Stimulated activated CD8-positive, alpha-beta memory T cell treated with anti-CD3 and anti-CD28 coated beads, Interleukin-15, amount 100 ng/mL, for 24 hours (primary cell): ENCODE measurements at regions not wholly inside any gene's neighbourhood (a gene's known extent, or its start where the extent isn't known, plus 50 kb on each side); places are given as distances from the start of the nearest gene placed in this dataset.

Experiments used
- DNase-seq: peaks from one replicate; pipeline ENCODE4 v3.0.0-alpha.2; 2020; ENCODE audit warnings: low read depth

DNA sequence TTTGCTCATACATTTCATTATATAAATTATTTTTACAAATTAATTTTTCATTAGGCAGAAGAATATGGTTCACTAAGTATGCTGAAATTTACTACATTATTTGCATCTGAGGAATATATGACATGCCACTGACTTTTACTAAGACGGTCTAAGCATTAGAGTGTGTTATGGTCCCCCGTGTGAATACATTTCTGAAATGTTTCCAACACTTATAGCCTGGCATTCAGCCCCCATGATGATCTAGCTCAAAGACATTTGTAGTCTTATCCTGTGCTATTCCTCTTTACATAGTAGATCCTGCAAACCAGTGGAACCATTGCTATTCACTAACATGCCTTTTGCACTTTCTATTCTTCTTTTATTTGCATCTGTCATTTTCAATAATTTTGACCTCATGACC is 1878.0 kb downstream of the MRPL39 start:
- no peak for DNase-seq

DNA sequence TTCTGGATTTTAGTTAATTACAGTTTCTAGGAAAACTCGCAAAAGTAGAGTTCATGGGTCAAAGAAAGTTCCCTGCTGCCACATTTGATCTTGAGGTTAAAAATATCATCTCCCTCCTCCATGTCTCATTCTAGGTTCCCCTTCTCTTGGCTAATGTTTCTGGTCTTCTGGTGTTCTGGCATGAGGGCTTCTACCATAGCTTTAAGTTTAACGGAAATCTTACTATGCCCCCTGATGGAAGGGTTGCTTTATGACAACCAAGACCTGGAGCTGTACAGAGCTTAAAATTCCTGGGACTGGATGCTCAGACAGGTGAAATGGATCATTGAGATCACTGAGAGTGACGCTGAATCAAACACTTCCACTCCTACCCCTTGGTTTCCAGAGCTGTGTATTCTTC is 1881.7 kb downstream of the MRPL39 start:
- DNase-seq: no peak

DNA sequence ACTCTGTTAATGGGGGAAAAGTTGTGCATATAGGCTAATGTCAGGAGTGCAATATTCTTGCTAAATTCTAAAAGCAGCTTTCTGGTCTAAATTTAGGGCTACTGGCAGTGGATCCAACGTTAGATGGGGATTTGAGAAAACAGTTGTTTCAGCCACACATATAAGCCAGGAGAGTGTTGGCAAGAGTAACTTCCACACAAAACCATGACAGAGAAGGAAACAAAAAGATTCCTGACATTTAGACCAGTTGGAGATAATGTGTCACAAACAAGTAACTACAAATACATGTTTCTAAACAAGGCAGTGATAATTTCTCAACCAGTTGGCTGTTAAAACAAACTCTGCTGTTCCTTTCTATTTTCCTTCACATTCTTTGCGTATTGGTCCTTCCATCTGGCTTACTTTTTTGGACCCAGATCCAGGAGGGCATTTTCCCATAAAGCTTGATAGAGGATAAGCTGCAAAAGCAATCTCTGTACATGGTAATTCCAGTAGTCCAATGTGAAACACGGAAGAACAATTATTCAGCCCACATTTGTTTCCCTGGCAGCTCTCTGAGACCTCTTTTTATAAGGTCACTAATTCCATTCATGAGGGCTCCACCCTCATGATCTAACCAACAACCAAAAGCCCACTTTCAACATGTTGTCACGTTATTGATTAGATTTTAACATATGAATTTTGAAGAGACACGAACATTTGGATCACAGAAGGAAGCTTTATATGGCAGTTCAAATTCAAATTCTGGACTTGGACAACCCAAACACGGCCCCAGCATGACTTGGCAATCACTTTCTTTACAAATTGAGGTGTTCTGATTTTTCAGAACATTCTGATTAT is 1888.6 kb downstream of the MRPL39 start:
- DNase-seq: no peak

DNA sequence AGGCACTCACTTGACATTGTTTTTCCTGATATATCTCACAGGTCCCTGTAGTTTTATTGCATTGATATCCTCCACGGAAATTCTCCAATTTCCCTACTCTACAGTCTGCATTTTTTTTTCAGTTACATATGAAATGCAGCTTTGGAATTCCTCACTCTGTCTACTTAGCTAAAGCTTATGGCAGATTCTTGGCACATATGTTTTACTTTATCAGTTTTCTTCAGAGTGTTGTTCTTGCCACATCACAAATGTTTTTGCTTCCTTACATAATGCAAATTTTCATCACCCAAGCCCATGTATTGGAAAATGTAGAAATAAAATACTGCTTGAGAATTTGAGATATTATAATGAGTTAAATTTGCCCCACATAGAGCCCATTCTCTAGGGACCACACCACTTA is 1895.1 kb downstream of the MRPL39 start:
- DNase-seq: no peak

DNA sequence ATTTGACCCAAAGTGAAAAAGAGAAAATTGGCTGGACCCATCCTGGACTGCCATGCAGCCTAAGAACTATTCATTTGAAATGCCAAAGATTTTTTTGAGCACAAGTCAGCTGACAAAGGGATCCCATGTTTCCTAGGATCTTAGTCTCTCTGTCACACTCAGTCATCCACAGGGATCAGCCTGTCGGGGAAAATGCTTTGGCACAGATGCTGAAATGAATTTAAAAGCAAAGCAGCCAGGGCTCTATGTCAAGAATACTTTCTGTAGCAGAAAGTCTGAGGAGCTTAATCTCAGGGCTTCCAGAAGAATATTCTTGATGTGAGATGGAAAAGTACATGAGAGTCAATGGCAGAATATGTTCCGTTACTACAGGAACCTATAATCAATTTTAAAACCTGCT is 1900.8 kb downstream of the MRPL39 start:
- DNase-seq: no peak

DNA sequence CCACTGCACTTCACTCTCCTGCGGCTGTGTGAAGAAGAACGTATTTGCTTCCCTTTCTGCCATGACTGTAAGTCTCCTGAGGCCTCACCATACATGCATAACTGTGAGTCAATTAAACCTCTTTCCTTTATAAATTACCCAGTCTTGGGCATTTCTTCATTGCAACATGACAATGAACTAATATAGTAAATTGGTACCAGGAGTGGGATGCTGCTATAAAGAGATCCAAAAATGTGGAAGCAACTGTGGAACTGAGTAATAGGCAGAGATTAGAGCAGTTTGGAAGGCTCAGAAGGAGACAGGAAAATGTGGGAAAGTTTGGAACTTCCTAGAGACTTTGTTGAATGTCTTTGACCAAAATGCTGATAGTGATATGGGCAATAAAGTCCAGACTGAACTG is 1907.9 kb downstream of the MRPL39 start:
- no peak for DNase-seq

DNA sequence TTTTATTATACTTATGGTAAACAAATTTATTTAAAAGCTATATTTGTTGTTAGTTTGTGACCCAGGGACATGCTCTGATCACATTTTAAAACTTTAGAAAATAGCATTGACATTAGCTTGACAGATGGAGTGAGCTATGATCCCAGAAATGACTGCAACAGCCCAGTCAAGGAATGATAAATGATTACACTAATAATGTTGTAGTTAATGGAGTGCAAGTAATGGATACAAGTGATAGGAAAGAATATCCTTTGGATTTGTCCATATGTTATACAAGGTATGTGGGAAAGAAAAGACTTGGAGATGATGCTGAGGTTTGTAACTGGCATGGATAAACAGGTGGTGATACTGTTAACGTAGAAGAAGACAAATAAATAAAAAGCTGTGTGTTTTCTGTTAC is 1908.7 kb downstream of the MRPL39 start:
- no peak for DNase-seq

DNA sequence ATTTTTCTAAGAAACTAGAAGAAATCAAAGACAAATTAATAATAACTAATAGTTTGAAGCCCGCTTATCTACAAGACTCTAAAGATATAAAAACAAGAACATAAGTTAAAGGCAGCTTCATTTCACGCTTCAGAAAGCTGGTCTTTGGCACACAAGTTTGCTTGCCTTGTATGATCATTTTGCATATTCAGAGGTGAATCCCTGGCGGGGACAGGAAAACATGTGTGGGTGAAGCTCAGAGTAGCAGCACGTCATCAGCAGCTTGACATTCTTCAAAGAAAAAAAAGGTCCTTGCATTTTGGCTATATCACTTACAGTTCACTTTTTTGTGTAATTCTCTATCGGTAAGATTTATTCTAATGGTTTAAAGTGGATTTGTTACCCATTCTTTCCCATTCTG is 1911.8 kb downstream of the MRPL39 start:
- no peak for DNase-seq

DNA sequence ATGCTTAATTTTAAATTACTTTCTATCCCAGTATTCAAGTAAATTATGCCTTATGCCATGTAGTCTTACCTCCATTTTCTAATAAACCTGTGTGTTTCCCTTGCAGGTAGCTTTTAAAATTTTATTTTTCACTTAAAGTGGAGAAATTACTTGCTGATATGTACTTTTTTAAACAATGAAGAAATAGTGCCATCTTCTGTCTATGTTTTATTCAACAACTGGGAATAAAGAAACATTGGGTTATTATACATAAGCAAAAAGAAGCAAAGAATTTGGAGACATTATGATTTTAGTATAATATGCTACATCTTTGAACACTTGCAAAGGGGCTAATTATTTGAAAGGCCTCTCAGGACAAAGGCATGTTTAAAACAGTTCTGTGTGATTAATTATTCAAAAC is 1912.9 kb downstream of the MRPL39 start:
- no peak for DNase-seq

DNA sequence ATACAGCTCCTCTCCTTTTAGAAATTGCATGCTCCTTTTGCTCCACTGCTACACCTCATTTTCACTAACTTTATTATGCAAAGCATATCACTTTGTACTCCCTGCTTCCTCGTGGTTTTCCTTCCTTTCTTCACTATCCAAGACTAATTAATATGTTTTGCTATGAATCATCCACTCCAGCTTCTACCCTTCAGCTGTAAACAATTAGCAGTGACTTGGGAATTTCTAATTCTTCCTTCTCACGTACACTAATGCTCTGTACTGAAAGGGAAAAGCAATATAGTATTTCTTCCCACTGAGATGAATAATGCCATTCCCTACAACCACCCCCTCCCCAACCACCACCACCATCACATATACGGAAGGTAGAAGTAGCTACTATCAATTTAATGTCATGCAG is 1917.0 kb downstream of the MRPL39 start:
- DNase-seq: no peak

DNA sequence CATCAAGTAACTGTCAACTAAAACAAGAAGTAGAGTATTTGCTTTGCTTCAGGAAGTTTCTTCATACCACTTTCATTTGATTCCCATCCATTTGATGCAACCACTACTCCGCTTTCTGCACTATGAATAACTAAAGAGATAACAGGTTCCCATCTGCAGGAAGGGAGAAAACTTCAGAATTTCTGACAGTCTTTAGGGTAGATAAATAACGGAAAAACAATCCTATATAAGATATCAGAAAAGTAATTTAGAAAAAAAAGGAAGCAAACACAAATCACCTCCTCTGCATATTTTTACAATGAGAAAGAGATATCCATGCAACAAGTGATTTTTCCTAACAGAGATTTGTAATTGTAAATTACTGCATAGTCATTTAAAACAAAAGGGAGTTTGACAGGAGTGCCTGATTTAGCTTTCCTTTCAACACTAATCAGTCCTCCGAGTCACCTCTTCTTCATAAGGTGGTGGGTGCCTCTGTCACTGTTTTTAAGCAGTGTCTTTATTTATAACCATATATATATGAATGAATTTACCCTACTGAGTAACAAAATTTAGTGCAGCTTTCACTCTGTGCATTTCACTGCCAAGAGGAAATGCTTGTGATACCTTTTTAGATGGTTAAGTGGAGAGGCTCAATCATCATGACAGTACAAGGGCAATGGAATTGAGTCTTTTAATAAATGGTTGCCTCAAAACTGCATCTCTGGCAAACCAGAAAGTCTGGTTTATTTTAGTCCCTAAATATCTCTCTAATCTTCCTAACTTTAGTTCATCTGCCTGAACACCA is 1920.4 kb downstream of the MRPL39 start:
- no peak for DNase-seq

DNA sequence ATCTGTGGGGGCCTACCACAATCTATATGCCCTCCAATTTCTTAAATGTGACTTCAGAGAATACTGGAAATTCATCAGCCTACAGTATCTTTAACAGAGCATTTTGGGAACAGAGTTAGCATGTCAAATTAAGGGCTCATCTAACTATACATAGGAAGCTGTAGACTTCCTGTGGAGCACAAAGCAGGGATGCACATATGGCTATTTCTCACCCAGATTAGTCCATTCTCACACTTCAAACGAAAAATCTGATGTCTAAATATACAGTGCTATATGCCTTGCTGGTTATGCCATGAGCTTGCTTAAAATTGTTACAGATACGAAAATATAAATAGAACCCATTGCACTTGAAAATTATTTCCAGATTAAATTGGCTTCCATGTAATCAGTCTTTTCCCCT is 1922.8 kb downstream of the MRPL39 start:
- DNase-seq: no peak

DNA sequence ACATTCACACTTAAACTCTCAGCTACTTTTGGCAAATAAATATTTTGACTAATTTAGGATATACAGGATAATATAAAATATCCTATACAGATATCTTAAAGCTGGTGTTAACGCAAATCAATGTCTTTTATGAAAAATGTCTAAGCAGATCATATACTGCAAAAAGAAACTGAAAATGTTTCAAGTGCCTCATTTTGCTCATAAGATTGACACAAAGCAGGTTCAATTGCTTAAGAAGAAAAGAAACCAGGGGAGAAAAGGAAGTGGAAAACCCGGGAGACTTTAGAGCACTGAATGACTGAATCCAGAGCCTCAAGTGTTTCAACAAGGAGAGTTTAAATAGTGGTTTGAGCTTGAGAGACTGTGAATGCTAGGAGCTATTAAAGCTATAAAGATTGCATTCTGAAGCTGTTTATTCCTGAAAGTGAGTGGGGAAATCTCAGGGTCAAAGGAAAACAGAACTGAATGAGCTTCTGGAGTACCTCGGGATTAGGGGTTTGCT is 1943.0 kb downstream of the MRPL39 start:
- DNase-seq: no peak

DNA sequence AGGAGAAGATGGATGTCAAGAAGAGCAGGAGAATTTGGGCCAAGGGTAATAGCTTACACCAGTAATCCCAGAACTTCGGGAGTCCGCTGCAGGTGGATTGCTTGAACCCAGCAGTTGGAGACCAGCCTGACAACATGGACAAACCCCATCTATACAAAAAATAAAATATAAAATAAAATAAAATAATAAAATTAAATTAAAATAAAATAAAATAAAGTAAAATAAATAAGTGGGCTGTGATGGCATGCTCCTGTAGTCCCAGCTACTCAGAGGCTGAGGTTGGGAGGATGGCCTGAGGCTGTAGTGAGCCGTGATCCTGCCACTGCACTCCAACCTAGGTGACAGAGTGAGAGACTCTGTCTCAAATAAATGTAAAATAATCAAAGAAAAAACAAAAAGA is 1946.7 kb downstream of the MRPL39 start:
- DNase-seq: no peak

DNA sequence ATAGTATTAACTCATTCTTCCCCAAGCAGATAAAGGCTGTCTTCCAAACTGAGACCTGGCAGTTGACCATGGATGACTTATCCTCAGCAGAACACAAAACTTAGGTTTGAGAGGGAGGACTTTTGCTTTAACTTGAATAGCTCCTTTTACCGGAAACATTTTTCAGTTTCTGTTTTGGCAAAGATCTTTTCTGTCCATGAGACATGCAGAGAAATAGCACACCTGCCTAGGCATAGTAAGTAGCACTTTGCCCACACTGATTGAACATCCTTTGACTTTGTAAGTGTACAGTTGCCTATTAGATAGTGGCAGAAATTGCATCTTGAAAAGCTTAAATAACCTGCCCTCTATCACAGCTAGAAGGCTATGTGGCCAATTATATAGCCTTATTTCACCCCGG is 1962.5 kb downstream of the MRPL39 start:
- DNase-seq: no peak

DNA sequence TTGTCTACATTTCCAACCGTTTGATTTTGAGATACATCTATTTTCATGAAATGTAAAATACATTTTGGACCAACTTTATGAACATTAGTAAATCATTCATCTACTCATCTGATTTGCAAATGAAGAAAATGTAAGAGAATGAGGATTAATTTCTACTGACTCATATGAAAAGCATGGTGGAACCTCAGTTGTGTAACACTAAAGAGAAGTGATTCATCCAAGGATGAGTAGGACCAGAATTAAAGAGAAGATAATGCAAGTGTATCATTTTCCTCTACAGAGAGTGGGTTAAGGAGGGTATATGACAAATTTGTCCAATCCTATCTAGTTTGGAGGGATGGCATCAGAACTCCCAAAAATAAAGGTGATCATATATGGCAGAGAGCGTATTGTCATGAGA is 1967.6 kb downstream of the MRPL39 start:
- DNase-seq: no peak

DNA sequence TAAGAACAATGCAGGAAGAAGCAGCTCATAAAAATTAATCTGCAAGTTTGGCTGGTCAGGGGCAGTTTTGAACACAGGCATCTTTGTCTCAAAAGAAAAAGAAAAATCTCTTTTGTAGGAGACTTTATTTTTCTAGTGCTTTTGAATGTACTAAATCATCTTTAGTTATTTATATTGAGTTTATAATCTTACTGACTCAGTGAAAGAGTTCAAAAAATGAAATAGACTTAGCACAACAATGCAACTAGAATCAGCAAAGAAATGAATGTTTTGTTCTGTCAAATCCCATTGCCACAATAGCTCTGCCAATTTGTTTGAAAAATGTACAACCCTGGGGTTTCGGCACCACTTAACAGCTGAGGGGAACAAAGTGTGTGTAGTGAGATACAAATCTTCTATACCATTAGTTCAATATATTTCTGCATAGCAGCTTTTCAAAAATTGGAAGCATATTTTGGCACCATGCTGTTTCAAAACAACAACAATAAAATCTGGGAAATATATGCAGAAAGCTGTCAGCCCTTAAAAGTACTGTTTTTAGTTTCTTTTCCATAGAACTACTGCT is 1969.1 kb downstream of the MRPL39 start:
- DNase-seq: no peak

DNA sequence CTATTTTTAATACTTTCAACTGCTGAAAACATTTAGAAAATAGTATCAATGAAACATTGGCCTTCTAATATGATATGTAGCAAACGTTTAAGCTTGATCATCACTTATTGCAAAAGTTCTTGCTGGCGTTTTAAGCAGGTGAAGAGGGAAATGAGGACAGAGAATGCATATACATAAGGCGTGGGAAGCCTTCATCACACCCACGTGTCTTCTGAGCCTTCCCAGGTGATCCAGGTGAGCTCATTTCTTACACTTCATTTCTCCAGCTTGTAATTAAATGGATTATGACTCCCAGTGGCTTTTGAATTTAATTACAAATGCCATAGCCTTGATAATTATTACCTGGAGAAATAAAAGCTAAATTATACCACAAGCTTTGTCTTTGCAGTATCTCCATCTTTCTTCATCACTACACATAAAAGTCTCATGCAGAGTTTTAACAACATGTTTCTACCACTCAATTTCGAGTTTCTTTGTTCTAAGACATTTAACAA is 1973.8 kb downstream of the MRPL39 start:
- DNase-seq: no peak

DNA sequence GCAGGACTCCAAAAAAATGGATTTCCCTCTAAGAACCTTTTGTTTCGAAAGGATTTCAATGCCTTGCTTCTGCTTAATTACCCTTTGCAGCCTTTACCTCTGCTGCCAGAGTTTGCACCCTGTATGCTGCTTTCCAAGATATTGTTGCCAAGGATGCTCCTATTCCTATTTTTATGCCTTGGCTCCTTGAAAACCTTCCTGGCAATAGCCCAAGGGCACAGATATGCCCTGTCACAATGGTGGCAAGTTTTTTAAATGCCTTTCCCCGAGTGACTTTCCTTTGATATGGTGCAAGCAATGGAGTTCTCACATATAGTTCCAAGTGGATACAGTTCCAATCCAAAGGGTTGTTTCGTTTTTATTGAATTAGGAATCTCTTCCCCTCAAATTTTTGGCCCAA is 1983.0 kb downstream of the MRPL39 start:
- DNase-seq: no peak

DNA sequence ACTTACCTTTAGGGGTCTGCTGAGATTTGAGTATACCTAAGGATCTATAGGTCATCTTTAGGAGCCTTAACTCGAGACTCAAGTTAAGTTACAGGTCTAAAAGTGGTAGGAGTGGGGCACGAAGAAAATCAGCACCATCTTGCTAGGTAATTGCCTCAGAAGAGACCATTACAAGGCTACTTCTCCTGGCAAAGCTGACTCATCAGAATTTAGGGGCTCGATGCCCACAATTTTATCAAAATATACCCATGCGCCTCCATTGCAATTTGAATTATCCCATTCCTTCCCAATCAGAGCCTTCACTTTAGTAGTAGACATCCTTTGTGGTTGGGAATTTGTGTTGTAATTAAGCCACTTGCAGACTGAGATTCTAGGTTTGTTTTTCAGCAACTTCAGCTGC is 1994.3 kb downstream of the MRPL39 start:
- DNase-seq: no peak

DNA sequence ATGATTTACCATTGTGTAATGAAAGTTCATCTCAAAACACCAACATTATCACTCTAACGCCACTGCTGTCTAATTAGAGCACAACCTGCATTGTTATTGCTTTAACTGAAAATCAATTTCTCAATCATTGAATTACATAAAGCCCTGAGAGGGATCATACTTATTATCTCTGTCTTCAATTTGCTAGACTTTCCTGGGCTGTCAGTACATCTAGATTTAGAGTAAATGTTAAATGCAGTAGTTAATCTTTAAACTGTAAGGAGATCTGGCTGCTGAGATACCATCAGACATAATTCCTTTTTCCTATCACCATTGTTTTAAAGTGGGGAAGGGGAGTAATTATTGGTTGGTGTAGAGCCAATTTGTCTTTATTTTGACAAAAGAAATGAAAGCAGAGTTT is 1995.1 kb downstream of the MRPL39 start:
- no peak for DNase-seq

DNA sequence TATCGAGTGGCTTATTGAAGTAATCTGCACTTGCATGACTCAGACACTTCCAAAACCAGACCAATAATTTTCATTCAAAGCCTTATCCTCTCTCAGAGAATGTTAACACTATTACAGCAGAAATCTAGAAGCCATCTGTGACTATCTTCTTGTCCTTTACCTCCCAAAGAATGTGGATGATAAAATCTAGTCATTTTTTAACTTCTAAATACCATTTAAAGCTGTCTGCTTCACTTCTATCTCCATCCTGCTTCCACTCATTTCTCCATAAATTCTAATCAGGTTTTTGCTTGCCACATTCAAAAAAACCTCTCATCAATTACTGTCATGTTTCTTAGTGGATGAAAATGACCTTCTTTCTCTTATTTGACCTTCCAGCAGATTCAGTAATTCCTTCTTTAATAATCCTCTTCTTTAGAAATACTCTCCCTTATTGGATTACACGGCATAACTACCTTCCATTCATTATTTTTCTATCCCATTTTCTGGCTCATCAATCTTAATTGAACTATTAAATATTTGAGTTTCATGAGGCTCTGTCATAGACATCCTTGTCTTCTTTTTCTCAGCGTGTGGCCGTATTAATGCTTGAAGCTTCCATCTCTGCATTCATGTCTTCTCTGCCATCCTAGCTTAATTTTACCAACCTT is 1999.4 kb downstream of the MRPL39 start:
- no peak for DNase-seq
